MM.1S (cell line): ENCODE measurements at regions not wholly inside any gene's neighbourhood (a gene's known extent, or its start where the extent isn't known, plus 50 kb on each side); places are given as distances from the start of the nearest gene placed in this dataset.
"Not testable (repeated sequence)": the region's sequence is repeated elsewhere in the genome, so short reads cannot be mapped to it uniquely, and the experiment has no call there.

ENCODE experiments used
- DNase-seq: peaks from one replicate; pipeline ENCODE4 v3.0.0-alpha.2; 2015
- H2AFZ ChIP-seq: fragments of 300-600 bp; sonication (generic); 2 replicates; pipeline ENCODE4 v1.6.0; 2016; ENCODE audit warnings: antibody characterized with exemption, low read length
- H3F3A ChIP-seq: fragments of 300-600 bp; sonication (generic); 2 replicates; pipeline ENCODE4 v1.6.1; 2016; ENCODE audit warnings: mild to moderate bottlenecking, antibody characterized with exemption, low read length, moderate library complexity, mixed read lengths; ENCODE audit not compliant: insufficient read depth
- H3K27ac ChIP-seq: fragments of 300-600 bp; sonication (generic); 2 replicates; pipeline ENCODE4 v1.5.1; 2016; ENCODE audit warnings: mild to moderate bottlenecking, low read length
- H3K27me3 ChIP-seq: fragments of 300-600 bp; sonication (generic); replicated peaks from 2 replicates; pipeline ENCODE4 v1.6.0; 2016; ENCODE audit warnings: low read length; ENCODE audit not compliant: insufficient read depth
- H3K36me3 ChIP-seq: fragments of 300-600 bp; sonication (generic); replicated peaks from 2 replicates; pipeline ENCODE4 v1.6.1; 2016; ENCODE audit warnings: mild to moderate bottlenecking, low read length, mixed read lengths; ENCODE audit not compliant: insufficient read depth
- H3K4me1 ChIP-seq: fragments of 300-600 bp; sonication (generic); 2 replicates; pipeline ENCODE4 v1.6.1; 2016; ENCODE audit warnings: low read length, mixed read lengths
- H3K4me2 ChIP-seq: fragments of 300-600 bp; sonication (generic); 2 replicates; pipeline ENCODE4 v1.6.0; 2016; ENCODE audit warnings: low read depth, low read length
- H3K4me3 ChIP-seq: fragments of 300-600 bp; sonication (generic); 2 replicates; pipeline ENCODE4 v1.5.1; 2016; ENCODE audit warnings: low read length, mixed read lengths
- H3K79me2 ChIP-seq: fragments of 300-600 bp; sonication (generic); 2 replicates; pipeline ENCODE4 v1.6.1; 2016; ENCODE audit warnings: mixed run types, low read length, mixed read lengths
- H3K9ac ChIP-seq: fragments of 300-600 bp; sonication (generic); 2 replicates; pipeline ENCODE4 v1.6.1; 2016; ENCODE audit warnings: low read length, mixed read lengths
- H3K9me2 ChIP-seq: fragments of 300-600 bp; sonication (generic); replicated peaks from 2 replicates; pipeline ENCODE4 v1.6.1; 2016; ENCODE audit warnings: mild to moderate bottlenecking, low read length, mixed read lengths; ENCODE audit not compliant: insufficient read depth
- H3K9me3 ChIP-seq: fragments of 300-600 bp; sonication (generic); replicated peaks from 2 replicates; pipeline ENCODE4 v1.6.1; 2016; ENCODE audit warnings: mild to moderate bottlenecking, low read length, mixed read lengths; ENCODE audit not compliant: insufficient read depth
- H4K20me1 ChIP-seq: fragments of 300-600 bp; sonication (generic); 2 replicates; pipeline ENCODE4 v1.6.1; 2016; ENCODE audit warnings: mild to moderate bottlenecking, low read length, moderate library complexity, mixed read lengths; ENCODE audit not compliant: insufficient read depth
- EZH2 ChIP-seq: fragments of 300-600 bp; sonication (generic); optimal IDR thresholded peaks from 2 replicates; pipeline ENCODE3; 2017; ENCODE audit warnings: low read depth, mild to moderate bottlenecking, antibody characterized with exemption, low read length, mixed read lengths
- EZH2phosphoT487 ChIP-seq: fragments of 300-600 bp; sonication (generic); IDR thresholded peaks from 2 replicates; pipeline ENCODE4 v1.6.1; 2018; ENCODE audit warnings: antibody characterized with exemption, low read length
- TF ChIP-seq, protein P1 (sequence below): fragments of 300-600 bp; sonication (generic); IDR thresholded peaks from 2 replicates; pipeline ENCODE4 v1.5.1; 2016; ENCODE audit warnings: antibody characterized with exemption, low read length, mixed read lengths

DNA sequence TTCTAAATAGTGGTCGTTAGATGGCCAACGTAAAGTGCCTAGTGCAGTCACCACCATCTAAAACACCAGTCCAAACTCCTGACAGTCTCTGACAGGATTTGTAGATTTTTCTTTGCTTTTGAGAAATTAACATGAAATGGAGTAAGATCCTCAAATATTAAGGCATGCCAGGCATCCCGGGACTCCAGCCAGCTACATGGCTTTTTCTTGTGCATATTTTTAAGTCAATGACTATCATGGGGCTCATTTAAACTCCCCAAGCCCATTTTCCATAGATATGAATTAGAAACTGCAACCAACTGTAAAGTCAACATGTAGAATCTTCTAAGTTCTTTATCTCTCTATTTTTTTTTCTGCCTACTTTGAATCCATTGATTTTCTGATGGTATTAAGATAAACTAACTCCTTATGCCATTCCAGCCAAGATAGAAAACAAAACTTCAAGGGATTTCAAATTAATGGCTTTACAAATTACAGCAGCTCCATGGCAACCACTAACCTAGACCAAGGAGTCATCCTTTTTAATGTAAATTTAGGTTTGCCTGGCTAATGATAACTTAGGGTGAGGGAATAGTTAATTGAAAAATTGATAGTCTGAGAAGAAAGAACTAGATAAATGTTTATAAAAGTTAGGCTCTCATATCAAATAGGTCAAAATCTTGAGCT lies 764.1 kb upstream of the NXPH2 start:
- no peak overlapping the region for H2AFZ ChIP-seq
- no peaks in the 10 kb centered on the region for H3K36me3 ChIP-seq
- H3K4me1 ChIP-seq, result no peaks in the 10 kb centered on the region
- H3K79me2 ChIP-seq, result no peaks in the 10 kb centered on the region
- no peaks in the 10 kb centered on the region for H3K9me3 ChIP-seq
- DNase-seq, result no peak
- H3K4me3 ChIP-seq, result no peak overlapping the region
- no peak overlapping the region for H3K9ac ChIP-seq
- no peaks in the 10 kb centered on the region for H3F3A ChIP-seq
- H3K9me2 ChIP-seq, result no peaks in the 10 kb centered on the region
- H3K4me2 ChIP-seq, result no peak overlapping the region
- no peaks in the 10 kb centered on the region for H3K27me3 ChIP-seq
- no peak for TF ChIP-seq EZH2
- TF ChIP-seq, protein P1, sequence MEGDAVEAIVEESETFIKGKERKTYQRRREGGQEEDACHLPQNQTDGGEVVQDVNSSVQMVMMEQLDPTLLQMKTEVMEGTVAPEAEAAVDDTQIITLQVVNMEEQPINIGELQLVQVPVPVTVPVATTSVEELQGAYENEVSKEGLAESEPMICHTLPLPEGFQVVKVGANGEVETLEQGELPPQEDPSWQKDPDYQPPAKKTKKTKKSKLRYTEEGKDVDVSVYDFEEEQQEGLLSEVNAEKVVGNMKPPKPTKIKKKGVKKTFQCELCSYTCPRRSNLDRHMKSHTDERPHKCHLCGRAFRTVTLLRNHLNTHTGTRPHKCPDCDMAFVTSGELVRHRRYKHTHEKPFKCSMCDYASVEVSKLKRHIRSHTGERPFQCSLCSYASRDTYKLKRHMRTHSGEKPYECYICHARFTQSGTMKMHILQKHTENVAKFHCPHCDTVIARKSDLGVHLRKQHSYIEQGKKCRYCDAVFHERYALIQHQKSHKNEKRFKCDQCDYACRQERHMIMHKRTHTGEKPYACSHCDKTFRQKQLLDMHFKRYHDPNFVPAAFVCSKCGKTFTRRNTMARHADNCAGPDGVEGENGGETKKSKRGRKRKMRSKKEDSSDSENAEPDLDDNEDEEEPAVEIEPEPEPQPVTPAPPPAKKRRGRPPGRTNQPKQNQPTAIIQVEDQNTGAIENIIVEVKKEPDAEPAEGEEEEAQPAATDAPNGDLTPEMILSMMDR, result no peak
- no peak for TF ChIP-seq EZH2phosphoT487
- H4K20me1 ChIP-seq, result no peaks in the 10 kb centered on the region
- H3K27ac ChIP-seq, result no peak overlapping the region

DNA sequence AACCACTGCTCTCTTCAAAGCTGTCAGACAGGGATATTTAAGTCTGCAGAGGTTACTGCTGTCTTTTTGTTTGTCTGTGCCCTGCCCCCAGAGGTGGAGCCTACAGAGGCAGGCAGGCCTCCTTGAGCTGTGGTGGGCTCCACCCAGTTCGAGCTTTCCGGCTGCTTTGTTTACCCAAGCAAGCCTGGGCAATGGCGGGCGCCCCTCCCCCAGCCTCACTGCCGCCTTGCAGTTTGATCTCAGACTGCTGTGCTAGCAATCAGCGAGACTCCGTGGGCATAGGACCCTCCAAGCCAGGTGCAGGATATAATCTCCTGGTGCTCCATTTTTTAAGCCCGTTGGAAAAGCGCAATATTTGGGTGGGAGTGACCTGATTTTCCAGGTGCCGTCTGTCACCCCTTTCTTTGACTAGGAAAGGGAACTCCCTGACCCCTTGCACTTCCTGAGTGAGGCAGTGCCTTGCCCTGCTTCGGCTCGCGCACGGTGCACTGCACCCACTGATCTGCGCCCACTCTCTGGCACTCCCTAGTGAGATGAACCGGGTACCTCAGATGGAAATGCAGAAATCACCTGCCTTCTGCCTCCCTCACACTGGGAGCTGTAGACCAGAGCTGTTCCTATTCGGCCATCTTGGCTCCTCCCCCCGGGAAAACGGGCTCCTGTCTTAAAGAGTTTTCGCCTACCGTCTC lies 758.3 kb upstream of the NXPH2 start:
- H3K79me2 ChIP-seq, H3K4me1 ChIP-seq, H4K20me1 ChIP-seq, H2AFZ ChIP-seq, H3K27me3 ChIP-seq, H3K36me3 ChIP-seq, H3K27ac ChIP-seq, DNase-seq, H3K4me3 ChIP-seq, H3K9me3 ChIP-seq, H3K9ac ChIP-seq, H3K4me2 ChIP-seq, H3K9me2 ChIP-seq, H3F3A ChIP-seq: not testable (repeated sequence)

DNA sequence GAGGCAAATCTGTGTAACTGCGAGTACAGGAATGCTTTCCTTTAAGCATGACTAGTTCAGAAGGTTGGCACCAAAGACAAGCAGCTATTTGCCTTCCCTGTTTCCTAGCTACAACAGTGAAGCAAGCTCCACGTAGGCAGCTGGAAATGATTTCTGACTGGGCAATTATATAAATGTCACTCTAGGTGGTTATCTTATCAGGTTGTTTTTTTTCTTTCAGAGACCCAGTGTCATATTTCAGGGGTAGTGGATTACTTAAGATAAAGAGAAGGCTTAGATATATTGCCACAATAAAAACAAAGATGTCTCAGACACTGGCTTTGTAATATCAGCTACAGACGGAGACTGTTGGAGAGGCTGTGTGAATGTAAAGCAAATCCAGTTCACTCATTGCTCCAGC lies 748.9 kb upstream of the NXPH2 start:
- no peak for DNase-seq
- Histone ChIP-seq H3K36me3 (no peaks in the 10 kb centered on the region), H3K4me3 (no peak overlapping the region)

More for the DNA sequence above, 748.9 kb upstream of the NXPH2 start:
- TF ChIP-seq, protein P1, result no peak
- TF ChIP-seq EZH2 (no peak), EZH2phosphoT487 (no peak)
- H3K79me2 ChIP-seq, result no peaks in the 10 kb centered on the region
- H3K4me2 ChIP-seq, result no peak overlapping the region
- H3K9me2 ChIP-seq, result no peaks in the 10 kb centered on the region
- H3K9ac ChIP-seq, result no peak overlapping the region
- no peaks in the 10 kb centered on the region for H3K9me3 ChIP-seq
- H3K27ac ChIP-seq, result no peak overlapping the region
- H4K20me1 ChIP-seq, result no peaks in the 10 kb centered on the region
- no peaks in the 10 kb centered on the region for H3K27me3 ChIP-seq
- no peaks in the 10 kb centered on the region for H3F3A ChIP-seq
- H3K4me1 ChIP-seq, result no peaks in the 10 kb centered on the region
- no peak overlapping the region for H2AFZ ChIP-seq
